NCI-H526 treated with DMSO at 0.1 percent for 48 hours (cell line): ENCODE measurements at regions not wholly inside any gene's neighbourhood (a gene's known extent, or its start where the extent isn't known, plus 50 kb on each side); places are given as distances from the start of the nearest gene placed in this dataset.
A peak's percentile ranks its signal among the peaks of the same experiment; 100 is the strongest.
"Not testable (repeated sequence)": the region's sequence is repeated elsewhere in the genome, so short reads cannot be mapped to it uniquely, and the experiment has no call there.

Experiments used
- DNase-seq: peaks from one replicate; lab custom pipeline; 2025; lab: John Stamatoyannopoulos, UW

DNA sequence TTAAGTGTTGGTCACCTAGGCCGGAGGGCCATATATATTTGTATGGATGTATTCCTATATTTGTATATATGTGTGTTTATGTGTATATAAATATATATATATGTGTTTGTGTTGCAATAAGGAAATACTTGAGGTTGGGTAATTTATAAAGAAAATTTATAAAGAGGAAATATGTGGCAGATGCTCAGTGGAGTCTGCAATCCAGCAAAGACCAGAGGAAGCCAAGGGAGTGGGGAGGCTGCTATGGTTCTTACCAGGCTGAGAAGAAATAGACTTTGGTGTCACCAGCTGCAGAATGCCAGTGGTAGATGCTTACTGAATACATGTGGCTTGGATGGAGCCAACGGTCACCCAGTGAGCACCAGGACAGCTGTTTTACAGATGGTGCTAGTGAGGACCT is 97.4 kb upstream of the ELOVL5 start:
- DNase-seq = no peak

GRCh38 chr6:53441761-53442160 is 93.0 kb upstream of the ELOVL5 start:
- DNase-seq = no peak

DNA sequence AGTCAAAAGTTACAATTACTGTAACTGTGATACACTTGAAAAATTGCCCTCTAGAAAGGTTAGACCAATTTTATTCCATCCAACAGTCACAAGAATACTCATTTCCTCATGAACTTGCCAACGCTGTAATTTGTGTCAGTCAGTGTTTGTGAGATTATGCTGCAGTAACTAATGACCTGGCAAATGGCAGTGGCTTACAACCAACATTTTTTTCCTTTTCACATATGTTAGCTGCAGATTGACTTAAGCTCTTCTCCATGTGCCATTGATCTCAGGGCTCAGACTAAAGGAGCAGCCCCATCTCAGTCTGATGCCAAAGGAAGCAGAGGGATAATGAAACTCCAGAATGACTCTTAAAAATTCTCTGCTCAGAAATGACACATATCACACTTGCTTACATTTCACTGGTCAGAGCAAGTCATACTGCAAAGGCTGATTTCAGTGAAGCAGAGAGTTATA is 92.3 kb upstream of the ELOVL5 start:
- no peak for DNase-seq

DNA sequence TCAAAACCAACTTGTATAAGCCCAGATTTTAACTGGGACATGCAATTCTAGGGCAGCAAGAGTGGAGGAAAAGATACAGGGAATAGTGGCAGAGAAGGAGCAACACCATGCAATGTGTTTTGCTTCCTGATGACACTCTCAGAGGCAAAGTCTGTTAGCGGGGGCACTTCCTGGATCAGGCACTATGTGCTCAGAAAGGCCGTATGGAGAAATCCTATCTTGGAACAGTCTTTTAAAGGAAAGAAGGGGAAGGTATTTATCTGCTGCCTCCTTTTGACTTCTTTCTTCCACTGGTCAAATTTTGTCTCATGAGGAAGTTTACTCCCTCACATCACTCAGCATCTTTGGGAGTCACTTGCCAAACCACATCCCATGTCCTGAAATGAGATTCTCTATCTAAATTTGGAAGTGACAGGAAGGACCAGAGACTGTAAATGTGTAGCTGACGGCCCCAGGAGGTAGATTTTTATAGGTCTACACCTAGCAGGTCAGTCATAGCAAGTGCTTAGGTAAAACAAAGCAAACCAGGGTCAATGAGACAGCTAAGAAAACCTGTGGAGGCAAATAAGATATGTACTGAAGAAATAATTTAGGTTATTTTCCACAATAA is 91.7 kb upstream of the ELOVL5 start:
- DNase-seq = no peak

DNA sequence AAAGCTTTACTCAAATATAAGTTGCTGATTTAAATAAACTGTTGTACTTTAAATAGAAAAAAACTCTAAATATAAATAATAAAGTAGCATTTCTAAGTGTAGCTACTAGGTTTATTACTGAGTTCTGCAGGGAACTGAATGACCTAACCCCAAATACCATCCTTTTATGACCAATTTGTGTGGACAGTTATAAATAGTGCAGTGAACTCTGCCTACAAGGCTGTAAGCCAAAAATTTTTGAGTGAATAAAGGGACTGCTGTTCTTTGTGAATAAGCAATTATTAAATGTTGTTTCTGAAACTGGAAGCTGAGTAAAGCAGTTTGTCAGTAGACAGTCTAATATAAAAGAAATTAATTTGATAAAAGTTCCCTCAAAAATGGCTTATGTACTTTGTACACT is 90.8 kb upstream of the ELOVL5 start:
- no peak for DNase-seq

GRCh38 chr6:53437557-53438202 is 88.9 kb upstream of the ELOVL5 start:
- peak; percentile 63 for DNase-seq

DNA sequence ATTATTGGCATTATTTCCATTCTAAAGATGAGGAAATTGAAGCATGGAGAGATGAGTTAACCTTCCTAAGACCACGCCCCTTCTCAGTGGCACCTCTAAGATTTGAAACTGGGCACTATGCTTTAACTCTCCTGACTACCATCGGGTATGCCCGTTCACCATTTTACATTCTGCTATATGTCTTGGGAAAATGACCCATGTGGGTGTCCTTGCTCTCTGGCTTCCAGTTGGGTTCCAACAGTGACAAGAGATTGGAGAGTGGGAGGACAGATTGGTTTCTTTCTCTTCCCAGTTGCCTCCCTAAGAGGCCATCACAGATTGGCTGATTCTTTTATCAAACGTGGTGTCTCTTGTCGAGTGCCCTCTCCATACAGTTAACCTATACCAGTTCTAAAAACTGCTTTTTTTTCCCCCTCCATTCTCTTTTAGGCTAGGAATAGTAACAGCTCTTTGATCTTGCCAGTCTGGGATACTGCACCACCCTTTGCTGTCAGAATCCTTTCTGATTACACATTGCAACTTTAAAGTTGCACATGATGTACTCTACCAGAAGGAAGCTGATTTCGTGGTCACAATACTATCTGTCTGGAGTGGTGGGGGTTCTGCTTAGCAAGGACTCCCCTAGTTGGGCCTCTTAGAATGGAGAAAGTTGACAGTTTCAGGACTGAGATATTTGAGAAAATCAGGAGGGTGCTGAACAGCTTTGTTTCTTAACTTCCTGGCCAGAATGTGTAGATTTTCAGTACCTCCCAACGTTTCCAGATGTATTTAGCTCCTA is 88.0 kb upstream of the ELOVL5 start:
- DNase-seq = no peak

- DNase-seq = no peak
Measured at GRCh38 chr6:53433951-53434285, 85.2 kb upstream of the ELOVL5 start.

DNA sequence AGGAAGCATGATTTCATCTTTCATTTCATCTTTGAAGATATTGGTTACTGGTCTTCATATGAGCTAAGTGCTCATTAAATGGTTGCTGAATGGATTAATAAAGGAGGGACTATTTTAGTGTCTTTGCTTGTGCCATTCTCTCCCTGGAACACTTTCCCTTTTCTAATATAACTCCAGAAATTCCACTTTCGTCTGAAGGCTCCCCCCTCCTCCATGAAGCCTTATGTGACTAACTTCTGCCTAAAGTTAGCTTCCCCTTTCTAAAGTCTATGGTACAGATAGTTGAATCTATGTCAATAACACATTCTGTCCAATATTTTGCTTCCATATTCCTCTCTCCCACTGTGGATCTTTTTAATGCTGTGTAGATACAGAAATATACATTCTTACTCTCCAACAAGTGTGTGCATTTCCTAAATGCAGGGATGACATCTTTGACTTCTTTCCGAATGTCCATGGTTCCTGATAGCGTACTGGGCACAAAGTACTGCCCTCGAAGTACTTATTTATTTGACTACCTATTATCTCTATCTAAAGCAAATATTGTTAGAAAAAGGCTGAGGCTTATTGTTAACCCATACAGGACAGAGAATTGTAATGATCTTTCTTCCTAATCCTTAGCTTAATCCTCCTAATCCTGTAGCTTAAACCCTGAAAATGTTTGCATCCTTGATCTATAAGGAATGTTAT is 84.7 kb upstream of the ELOVL5 start:
- no peak for DNase-seq

DNA sequence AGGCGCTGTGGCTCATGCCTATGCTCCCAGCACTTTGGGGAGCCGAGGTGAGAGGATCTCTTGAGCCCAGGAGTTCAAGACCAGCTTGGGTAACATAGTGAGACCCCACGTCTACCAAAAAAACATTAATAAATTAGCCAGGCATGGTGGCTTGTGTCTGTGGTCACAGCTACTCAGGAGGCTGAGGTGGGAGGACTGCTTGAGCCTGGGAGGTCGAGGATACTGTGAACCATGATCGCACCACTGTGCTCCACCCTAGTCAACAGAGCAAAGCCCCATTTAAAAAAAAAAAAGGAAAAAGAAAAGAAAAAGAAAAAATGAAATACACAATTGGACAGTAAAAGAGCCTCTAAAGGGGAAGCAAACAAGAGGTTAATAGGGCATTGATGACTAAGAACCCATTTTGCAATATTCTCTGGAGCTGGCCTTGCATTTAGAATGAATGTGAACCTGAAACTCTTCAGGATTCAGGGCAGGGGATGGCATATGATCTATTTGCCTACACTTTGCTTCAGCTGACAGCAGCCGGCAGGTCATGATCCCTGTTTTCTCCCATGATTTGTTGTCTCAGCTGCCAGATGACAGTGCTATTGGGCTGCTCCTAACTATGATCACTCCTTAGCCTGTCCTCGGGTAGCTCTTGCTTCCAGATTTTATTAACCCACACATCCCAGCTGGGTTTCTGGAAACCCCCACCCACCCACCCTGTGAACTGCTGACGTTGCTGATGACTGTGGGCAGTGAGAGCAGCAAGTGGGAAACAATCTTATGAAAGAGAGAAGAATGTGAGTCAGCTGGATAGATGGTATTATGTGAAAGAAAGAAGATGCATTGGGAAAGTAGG is 83.8 kb upstream of the ELOVL5 start:
- no peak for DNase-seq

DNA sequence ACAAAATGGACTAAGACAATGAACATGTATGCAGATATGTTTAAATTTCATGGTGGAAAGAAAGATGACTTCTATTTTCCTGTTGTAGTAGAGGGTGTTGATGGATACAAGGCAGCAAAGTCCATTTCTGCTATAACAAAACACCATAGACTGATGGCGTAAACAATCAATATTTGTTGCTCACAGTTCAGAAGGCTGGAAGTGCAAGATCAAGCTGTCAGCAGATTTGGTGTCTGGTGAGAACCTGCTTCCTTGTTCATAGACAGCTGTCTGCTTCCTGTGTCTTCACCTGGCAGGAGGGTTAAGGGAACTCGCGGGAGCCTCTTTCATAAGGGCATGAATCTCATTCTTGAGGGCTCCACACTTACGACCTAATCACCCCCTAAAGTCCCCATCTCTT is 83.0 kb upstream of the ELOVL5 start:
- no peak for DNase-seq

DNA sequence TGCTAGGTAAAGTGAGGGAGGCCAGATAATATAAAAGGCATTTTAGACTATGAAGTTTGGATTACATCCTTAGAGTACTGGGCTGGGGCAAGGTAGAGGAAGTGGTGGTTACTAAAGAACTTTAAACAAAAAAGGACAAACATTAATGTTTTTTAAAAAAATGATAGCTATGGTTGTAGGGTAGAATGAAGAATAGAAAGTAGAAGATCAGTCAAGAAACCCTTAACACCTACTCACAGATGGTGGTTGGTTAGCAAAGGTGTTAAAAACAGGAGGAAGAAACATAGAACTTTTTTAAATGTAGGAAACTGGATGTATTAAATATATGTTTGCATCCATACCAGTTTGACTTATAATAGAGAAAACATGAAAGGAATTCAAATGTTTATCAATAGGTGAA is 80.7 kb upstream of the ELOVL5 start:
- DNase-seq = no peak

DNA sequence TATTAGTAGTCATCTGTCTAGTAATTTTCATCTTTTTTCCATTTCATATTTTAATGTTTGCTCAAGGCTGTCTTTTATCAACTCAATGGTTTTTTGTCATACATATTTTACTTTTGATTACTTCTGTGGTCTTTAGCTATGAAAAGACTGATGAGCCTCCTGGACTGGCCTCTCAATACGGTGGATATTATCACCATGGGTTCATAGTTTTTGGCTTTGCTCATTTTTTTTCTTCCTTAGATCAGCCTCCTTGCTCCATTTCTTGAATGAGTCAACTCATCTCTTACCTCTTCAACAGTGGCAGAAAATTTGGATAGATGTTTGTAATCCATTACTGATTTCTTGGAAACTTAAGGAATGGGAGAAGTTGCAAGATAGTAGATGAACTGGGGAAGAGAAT is 80.1 kb upstream of the ELOVL5 start:
- DNase-seq = no peak

- DNase-seq = no peak
Measured at GRCh38 chr6:53426667-53427270, 78.0 kb upstream of the ELOVL5 start.

- DNase-seq = no peak
Measured at GRCh38 chr6:53426117-53426516, 77.4 kb upstream of the ELOVL5 start.

- DNase-seq = no peak
Measured at GRCh38 chr6:53424976-53425718, 76.4 kb upstream of the ELOVL5 start.

- no peak for DNase-seq
Measured at GRCh38 chr6:53424300-53424699, 75.5 kb upstream of the ELOVL5 start.

DNA sequence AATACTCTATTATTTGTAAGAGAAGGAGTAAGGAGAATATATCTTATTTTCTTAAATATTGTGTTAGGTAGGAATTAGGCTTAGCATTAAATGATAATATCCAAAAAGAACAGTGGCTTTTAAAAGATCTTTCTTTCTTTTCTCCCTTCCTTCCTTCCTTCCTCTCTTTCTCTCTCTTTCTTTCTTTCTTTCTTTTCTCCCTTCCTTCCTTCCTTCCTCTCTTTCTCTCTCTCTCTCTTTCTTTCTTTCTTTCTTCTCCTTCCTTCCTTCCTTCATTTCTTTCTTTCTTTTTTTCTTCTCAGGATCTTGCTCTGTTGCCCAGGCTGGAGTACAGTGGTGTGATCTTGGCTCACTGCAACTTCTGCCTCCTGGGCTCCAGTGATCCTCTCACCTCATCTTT is 74.8 kb upstream of the ELOVL5 start:
- DNase-seq = not testable (repeated sequence)

DNA sequence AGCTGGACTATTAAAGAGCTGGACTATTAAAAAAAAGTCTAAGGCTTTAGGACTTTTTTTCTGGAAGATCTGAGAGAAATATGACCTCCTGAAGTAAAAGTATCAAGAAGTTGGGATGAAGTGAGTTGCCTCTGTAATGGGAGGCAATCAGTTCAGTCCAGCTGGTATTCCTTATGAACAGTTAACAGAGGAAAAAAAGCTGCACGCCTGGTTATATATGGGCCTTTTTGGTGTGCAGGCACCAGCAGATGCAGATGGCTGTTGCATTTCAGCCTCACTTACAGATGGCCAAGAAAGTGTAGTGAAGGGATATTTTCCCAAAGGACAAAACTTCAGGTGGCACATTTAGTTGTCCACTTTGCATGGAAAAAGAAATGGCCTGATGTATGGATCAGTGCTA is 70.3 kb upstream of the ELOVL5 start:
- DNase-seq = no peak

GRCh38 chr6:53418288-53418687 is 69.5 kb upstream of the ELOVL5 start:
- DNase-seq = no peak

- DNase-seq = no peak
Measured at GRCh38 chr6:53417141-53417540, 68.4 kb upstream of the ELOVL5 start.
